ENCODE measurements at regions not wholly inside any gene's neighbourhood (a gene's known extent, or its start where the extent isn't known, plus 50 kb on each side); places are given as distances from the start of the nearest gene placed in this dataset.

GRCh38 chr1:245094954-245095353, 59.8 kb upstream of the KIF26B start:
- no peaks in the 10 kb centered on the region for H3K4me1 ChIP-seq (ENCODE audit: low read depth, poor library complexity, severe bottlenecking)
- H3K36me3 ChIP-seq (ENCODE audit: insufficient read depth): no peaks in the 10 kb centered on the region
- H4K20me1 ChIP-seq (ENCODE audit: insufficient read depth): no peaks in the 10 kb centered on the region
- H3K4me2 ChIP-seq: no peak overlapping the region
- H3K27me3 ChIP-seq (ENCODE audit: insufficient read depth, low read depth): no peaks in the 10 kb centered on the region
- H3K4me3 ChIP-seq (IDR thresholded peaks at IDR 0.05; ENCODE audit: insufficient read depth, low read depth, low read length): no peak overlapping the region
- TF ChIP-seq CTCF (conservative IDR thresholded peaks at IDR 0.05; ENCODE audit: low read depth, low read length): no peak
- H3K9ac ChIP-seq: no peak overlapping the region
- no peaks in the 10 kb centered on the region for H3K79me2 ChIP-seq (ENCODE audit: insufficient read depth, low read depth)
- no peak overlapping the region for H3K27ac ChIP-seq
- H2AFZ ChIP-seq (ENCODE audit: low read depth): no peak overlapping the region

- Histone ChIP-seq H3K79me2 (ENCODE audit: insufficient read depth, low read depth) (no peaks in the 10 kb centered on the region), H3K4me2 (no peak overlapping the region)
- TF ChIP-seq CTCF (conservative IDR thresholded peaks at IDR 0.05; ENCODE audit: low read depth, low read length): no peak
Observed at GRCh38 chr1:245094092-245094491, 60.7 kb upstream of the KIF26B start.

GRCh38 chr1:245092638-245092976, 62.2 kb upstream of the KIF26B start:
- H3K27ac ChIP-seq: no peak overlapping the region
- no peak overlapping the region for H3K4me2 ChIP-seq
- H3K4me1 ChIP-seq (ENCODE audit: low read depth, poor library complexity, severe bottlenecking): no peaks in the 10 kb centered on the region
- no peaks in the 10 kb centered on the region for H3K27me3 ChIP-seq (ENCODE audit: insufficient read depth, low read depth)
- H3K9ac ChIP-seq: no peak overlapping the region
- TF ChIP-seq CTCF (conservative IDR thresholded peaks at IDR 0.05; ENCODE audit: low read depth, low read length): no peak
- no peaks in the 10 kb centered on the region for H4K20me1 ChIP-seq (ENCODE audit: insufficient read depth)
- H2AFZ ChIP-seq (ENCODE audit: low read depth): no peak overlapping the region
- no peaks in the 10 kb centered on the region for H3K79me2 ChIP-seq (ENCODE audit: insufficient read depth, low read depth)
- H3K4me3 ChIP-seq (IDR thresholded peaks at IDR 0.05; ENCODE audit: insufficient read depth, low read depth, low read length): no peak overlapping the region
- H3K36me3 ChIP-seq (ENCODE audit: insufficient read depth): no peaks in the 10 kb centered on the region

More at GRCh38 chr1:245094092-245094491, 60.7 kb upstream of the KIF26B start:
- Histone ChIP-seq H3K4me3 (IDR thresholded peaks at IDR 0.05; ENCODE audit: insufficient read depth, low read depth, low read length) (no peak overlapping the region), H3K9ac (no peak overlapping the region), H4K20me1 (ENCODE audit: insufficient read depth) (no peaks in the 10 kb centered on the region), H2AFZ (ENCODE audit: low read depth) (no peak overlapping the region), H3K27ac (no peak overlapping the region), H3K36me3 (ENCODE audit: insufficient read depth) (no peaks in the 10 kb centered on the region), H3K27me3 (ENCODE audit: insufficient read depth, low read depth) (no peaks in the 10 kb centered on the region), H3K4me1 (ENCODE audit: low read depth, poor library complexity, severe bottlenecking) (no peaks in the 10 kb centered on the region)

GRCh38 chr1:245091818-245092637, 62.8 kb upstream of the KIF26B start:
- Histone ChIP-seq H3K4me2 (no peak overlapping the region), H2AFZ (ENCODE audit: low read depth) (no peak overlapping the region), H3K4me1 (ENCODE audit: low read depth, poor library complexity, severe bottlenecking) (no peaks in the 10 kb centered on the region), H3K9ac (no peak overlapping the region), H3K27me3 (ENCODE audit: insufficient read depth, low read depth) (no peaks in the 10 kb centered on the region), H3K79me2 (ENCODE audit: insufficient read depth, low read depth) (no peaks in the 10 kb centered on the region), H3K36me3 (ENCODE audit: insufficient read depth) (no peaks in the 10 kb centered on the region), H3K4me3 (IDR thresholded peaks at IDR 0.05; ENCODE audit: insufficient read depth, low read depth, low read length) (no peak overlapping the region), H3K27ac (no peak overlapping the region), H4K20me1 (ENCODE audit: insufficient read depth) (no peaks in the 10 kb centered on the region)
- no peak for TF ChIP-seq CTCF (conservative IDR thresholded peaks at IDR 0.05; ENCODE audit: low read depth, low read length)

All from KMS-11 (cell line).